HG02973 (cell line): ENCODE measurements at regions not wholly inside any gene's neighbourhood (a gene's known extent, or its start where the extent isn't known, plus 50 kb on each side); places are given as distances from the start of the nearest gene placed in this dataset.
"Not testable (repeated sequence)": the region's sequence is repeated elsewhere in the genome, so short reads cannot be mapped to it uniquely, and the experiment has no call there.

Experiments used
- ATAC-seq: cut with Tn5 transposase; IDR thresholded peaks from one replicate; pipeline ENCODE4 v1.9.1; 2021; ENCODE audit warnings: moderate library complexity; ENCODE audit not compliant: unreplicated experiment

DNA sequence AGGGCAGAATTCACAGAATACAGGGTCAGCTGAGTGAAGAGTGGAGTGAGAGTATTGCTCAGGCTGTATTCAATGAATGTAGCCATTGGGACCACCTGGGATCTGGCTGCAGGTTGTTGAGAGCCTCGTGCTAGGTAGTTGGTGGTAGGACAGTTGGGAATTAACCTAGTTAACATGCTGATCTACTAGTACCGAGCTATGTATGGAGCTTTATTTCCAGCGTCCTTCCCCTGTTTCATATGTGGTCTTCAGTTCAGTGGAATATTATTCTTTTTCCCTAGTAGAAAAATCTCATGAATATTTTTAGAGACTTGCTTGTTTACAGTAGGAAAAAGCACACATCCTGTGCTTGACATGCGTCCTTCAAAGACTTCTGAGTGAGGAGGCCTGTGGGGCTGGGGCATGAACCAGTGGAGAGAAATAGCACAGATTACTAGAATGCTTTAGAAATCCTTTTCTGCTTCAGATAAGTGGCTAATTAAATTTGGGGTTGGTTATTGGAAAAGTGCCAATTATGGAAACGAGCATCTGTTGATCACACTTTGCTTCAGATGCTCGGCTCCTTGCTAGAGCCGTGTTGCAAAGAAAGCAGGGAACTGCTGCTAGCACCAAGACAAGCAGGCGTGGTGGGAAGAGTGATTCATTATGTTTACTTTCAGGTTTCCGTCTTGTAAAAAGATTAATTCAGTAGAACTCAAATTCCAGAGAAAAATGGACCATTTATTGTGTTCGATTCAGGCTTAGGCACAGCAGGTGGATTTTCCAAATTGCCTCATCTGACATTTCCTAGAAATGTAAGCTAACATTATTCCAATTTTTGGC lies 53.6 kb downstream of the ARF6 start:
- no peak for ATAC-seq

DNA sequence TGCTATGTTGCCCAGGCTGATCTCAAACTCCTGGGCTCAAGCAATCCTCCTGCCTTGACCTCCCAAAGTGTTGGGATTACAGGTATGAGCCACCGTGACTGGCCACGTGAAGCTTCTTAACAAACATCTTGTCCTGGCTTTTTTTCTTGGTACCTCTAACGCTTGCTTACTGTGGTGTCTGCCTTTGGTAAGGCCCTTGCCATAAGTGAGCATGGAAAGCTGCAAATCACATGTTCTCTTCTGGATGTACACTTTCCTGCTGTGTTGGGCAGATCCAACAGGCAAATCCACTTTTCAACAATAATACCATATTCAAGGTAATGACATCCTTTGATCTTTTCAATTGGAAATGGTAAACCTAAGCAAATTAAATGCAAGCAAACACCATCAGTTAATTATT lies 54.6 kb downstream of the ARF6 start:
- no peak for ATAC-seq

DNA sequence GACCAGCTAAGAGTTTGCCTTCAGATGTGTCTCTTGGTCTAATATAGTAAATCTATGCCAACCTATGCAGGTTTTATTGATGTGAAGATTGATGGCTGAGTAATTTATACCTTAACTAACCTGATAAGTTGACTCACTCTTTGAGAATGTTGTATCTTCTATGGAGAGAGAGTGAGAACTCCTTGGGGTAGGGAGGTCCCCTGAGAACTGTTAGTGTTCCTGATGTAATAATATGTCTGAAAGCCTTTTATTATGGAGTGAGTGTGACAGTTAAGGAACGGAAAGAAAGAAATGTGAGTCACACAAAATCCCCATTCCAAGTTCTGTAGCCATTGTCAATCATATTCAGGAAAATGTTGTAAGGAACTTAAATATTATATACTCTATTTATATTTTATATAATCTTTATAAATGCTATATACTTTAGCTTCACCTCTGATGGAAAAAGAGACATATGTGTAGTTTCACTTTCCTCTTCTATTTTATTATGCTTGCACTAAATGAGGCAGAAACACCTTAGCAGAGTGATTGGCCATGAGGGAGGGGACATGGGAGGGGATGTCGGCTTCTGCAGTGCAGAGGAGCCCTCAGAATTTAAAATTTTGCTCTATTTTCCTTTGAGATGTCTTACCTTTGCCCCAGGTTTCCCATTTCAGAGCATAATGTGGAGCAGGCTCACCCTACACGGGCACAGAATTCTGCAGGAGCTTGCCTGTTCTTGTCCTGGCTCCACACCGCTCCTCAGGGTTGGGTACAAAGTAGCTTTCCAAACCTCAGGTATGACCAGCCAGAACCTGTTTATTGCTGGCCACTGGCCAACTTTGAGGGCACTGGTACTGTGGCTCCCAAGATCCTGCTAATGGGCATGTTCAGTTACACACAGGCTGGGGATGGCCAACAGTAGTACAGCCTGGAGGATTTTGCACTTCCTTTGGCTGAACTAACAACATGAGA lies 57.7 kb downstream of the ARF6 start:
- no peak for ATAC-seq

DNA sequence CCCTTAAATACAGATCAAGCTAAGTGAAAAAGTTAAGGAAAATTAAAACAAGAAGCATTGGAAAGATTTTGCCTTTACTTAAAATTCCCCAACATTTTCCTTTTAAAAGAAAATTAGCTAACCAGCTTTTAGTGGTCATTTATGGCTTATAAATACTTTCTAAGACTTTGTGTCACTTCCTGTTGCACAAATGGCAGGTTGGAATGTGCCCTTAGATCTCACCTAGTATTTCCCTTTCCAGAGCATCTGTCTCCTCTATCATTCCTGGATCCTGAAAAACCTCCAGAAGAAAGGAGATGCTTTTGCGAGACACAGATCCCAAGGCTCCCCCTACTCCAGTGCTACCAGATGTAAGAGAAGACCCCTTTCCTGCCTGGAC lies 58.3 kb downstream of the ARF6 start:
- no peak for ATAC-seq

DNA sequence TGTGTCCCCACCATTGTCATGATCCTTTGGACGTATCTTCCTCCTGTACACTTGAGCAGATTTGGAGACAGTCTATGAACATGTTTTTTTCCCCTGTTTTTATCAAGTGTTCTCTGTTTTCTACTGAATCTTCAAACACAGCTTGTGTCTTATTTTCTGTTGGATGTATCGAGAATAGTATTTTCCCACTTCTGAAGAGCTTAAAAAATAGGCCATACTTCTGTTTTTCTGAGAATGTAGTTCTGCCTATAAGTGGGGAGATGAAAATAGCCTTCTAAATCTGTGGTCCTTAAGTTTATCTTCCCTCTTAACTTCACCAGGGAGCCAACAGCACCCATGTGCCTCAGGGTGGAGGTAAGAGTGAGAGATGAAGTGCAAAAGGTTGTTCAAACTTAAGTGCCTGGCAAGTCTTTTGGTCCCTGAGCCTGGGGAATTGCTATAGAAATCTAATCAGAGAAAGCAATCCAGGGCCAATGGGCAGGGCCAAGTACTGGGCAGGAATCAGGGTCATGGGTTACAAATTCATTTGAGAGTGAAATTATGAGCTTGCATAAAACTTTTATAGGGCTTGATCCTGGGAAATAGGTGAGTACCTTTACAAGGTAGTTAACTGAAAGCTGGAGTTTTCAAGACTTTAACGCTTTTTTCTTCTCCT lies 58.9 kb downstream of the ARF6 start:
- ATAC-seq = no peak

DNA sequence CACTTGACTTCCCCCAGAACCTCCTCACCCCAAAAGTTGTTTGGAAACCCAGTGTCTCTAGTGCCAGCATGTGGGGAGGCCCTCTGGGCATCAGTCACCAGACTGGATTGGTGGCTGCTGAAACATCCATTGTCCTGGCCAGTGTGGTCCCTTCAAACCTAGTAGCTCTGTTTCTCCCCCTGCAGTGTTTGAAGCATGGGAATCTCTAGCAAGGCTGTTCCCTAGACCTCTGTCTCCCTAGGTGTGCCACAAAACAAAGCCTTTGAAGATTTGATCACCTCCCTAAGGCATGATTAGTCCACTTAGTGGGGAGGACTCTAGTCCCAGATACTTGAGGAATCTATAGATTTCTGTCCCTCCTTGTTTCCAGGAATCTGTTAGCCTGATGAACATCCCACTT lies 60.3 kb downstream of the ARF6 start:
- no peak for ATAC-seq

DNA sequence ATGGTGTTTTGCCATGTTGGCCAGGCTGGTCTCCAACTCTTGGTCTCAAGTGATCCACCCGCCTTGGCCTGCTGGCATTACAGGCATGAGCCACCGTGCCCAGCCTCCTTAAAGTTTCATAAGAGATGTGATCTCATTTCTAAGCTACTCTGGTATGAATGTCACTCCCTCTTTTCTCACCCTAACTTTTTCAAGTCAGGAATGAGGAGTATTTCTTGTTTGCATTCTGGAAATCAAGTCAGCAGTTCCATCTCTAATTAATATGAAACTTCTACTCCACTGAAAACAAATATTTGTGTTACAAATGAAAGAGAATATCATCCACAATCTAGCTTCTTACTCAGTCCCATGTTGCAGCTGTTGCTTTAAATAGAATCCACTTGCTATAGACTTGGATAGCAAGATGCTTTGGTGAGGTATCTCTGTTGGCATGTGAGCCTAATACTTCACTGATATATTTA lies 61.3 kb downstream of the ARF6 start:
- ATAC-seq = no peak

GRCh38 chr14:49955024-49955423 lies 62.1 kb downstream of the ARF6 start:
- ATAC-seq = no peak

GRCh38 chr14:49957089-49957852 lies 64.4 kb downstream of the ARF6 start:
- ATAC-seq = no peak

- peak; percentile 38 for ATAC-seq
Measured at GRCh38 chr14:49959822-49960408, 67.0 kb downstream of the ARF6 start.

DNA sequence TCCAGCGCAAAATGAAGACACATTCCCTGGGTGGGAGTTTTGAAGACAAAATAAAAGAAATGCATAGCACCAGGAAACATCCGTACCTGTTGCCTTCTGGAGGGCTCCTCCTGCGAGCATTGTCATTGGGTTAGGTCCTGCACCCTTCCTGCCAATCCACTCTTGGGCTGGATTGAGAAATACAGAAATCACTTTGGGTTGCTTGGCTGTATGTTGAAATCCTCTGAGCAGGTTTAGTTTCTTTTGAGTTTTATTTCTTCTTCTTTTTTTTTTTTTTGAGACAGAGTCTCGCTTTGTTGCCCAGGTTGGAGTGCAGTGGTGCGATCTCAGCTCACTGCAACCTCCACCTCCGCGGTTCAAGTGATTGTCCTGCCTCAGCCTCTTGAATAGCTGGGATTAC lies 67.6 kb downstream of the ARF6 start:
- no peak for ATAC-seq

DNA sequence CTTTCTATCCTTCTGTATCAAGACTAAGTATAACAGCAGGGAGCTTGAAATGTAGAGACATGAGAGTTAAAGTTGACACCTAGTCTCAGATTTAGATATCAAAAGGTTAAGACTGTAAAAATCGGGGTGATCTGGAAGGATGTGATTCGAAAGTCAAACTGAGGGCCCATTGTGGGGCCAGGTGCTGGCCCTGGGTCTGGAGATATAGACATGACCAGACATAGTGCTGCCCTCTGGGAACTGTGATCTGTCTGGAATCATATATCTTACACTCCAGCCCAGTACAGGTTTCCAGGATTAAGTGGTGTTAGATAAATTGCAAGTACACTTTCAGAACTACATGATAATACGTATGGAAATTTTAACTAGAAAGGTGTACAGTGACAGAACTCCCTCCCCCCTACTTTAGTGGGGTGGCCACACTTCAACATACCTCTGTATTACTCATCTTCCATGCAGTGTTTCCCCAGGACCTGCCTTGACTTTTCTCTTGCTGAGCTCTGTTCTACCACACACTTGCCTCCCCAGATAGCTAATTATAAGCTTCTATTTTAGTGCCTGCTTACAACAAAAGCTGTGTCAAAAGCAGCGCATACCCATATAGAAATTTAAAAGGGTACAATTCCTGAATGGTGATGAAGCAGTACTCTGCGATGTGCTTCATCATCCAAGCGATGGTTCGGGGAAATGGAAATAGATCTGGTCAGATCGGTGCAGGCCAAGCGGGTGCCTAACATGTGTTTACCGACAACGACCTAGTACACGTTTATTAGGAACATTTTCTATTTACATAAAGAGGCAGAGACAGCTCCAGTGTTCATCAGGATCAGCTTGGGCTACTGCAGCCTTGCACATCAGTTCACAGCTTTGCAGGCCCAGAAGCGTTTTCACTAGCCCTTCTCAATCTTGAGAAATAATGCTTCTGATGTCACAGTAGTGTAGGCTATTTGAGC lies 68.7 kb downstream of the ARF6 start:
- peak; percentile 48 for ATAC-seq

GRCh38 chr14:49962621-49963020 lies 69.7 kb downstream of the ARF6 start:
- no peak for ATAC-seq

GRCh38 chr14:49965068-49965651 lies 72.3 kb downstream of the ARF6 start:
- ATAC-seq = not testable (repeated sequence)

- ATAC-seq = no peak
Measured at GRCh38 chr14:49966304-49966809, 73.5 kb downstream of the ARF6 start.

DNA sequence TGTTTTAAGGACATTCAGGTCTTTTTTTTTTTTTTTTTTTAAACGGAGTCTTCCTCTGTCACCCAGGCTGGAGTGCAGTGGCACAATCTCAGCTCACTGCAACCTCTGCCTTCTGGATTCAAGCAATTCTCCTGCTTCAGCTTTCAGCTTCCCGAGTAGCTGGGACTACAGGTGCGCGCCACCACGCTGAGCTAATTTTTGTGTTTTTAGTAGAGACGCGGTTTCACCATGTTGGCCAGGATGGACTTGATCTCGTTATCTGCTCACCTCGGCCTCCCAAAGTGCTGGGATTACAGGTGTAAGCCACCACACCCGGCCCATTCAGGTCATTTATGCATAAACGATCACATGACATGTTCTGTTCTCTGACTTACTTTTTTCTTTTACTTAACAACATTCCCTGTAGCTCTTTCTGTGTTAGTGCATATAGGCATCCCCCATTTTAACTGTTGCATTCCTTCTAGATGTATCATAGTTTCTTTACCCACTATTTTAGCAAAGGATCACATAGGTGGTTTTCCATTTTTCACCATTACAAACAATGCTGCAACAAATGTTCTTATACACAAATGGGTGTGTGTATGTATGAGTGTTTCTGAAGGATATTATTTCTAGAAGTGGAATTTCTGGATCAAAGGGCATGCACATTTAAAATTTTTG lies 74.2 kb downstream of the ARF6 start:
- ATAC-seq = no peak

- ATAC-seq = no peak
Measured at GRCh38 chr14:49969961-49970360, 77.1 kb downstream of the ARF6 start.
